Brain pericyte (primary cell): ENCODE measurements at regions not wholly inside any gene's neighbourhood (a gene's known extent, or its start where the extent isn't known, plus 50 kb on each side); places are given as distances from the start of the nearest gene placed in this dataset.
A peak's percentile ranks its signal among the peaks of the same experiment; 100 is the strongest.
"Not testable (repeated sequence)": the region's sequence is repeated elsewhere in the genome, so short reads cannot be mapped to it uniquely, and the experiment has no call there.

Source experiments
- DNase-seq: peaks from one replicate; pipeline ENCODE4 v3.0.0-alpha.2; 2012; ENCODE audit warnings: low read depth, low spot score

DNA sequence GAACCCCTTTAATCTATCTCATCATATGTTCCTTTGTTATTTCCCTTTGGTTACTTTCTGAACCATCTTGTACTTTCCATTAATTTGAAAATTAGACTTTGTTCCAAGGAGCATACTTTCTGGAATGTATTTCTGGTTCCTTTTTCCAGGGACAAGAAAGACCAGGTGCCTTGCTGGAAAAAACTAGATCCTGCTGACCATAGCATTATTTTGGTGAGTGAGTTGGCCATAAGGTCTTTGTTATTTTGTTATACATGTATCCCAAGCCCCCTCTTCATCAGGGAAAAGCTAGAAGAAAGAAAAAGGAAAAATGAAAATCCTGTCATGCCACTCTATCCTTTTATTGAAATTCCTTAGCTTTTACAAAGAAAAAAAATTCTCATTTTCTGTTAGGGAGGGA, 228.1 kb upstream of the TFPI start:
- no peak for DNase-seq

DNA sequence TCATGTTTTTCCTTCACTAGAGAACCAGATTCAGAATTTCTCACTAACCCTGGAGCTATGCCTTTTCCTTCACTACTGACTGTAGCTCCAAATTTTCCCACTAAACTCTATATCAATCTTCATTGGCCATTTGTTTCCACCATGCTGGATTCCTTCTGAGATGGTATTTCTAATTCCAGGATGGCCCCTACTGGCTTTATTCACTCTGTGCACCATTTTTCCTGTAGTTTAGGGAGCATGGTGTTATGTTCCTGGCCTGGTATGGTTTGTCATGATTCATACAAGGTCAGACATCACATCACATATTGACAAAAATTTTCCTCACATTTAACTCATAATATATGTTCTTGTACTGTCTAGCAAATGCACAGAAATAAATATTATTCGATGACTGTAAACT, 229.2 kb upstream of the TFPI start:
- DNase-seq: no peak

- not testable (repeated sequence) for DNase-seq
These were observed 229.9 kb upstream of the TFPI start for GRCh38 chr2:187784138-187784537.

DNA sequence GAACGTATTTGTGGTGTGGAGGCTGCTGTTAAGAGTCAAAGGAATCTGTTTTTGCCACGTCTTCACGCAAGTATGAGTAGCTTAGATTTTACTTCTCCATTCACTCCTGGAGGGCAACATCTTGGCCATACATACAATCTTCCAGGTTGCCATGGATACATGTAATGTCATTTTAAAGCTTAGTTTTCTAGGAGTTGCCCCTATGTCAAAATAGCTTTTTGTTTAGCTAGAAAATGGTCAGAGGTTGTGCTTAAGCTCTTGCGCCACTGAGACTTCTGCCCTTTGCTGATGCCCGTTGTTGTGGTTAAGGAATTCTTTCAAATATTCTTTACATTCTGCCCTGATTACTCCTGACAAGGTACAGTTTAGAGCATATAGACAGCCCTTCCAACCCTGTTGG, 245.4 kb upstream of the TFPI start:
- no peak for DNase-seq

GRCh38 chr2:187803816-187804215, 249.6 kb upstream of the TFPI start:
- no peak for DNase-seq

DNA sequence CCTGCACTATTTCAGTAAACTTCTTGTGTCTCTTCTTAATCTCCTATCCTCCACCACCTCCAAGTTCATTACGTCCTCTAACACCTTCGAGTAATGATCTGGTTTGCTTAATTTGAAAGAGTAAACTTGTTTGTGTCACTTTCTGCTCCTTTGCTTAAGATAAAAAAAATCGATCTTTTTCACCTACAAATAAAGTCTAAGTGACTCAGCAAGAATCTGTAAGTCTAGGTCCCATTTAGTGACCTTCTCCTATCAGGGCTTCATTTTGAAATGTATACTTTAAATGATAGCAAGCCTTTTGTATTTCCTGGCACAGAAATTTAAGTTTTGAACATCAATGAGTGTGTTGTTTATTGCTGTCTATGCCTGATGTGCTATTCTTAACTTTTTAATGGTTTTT, 260.9 kb upstream of the TFPI start:
- no peak for DNase-seq

DNA sequence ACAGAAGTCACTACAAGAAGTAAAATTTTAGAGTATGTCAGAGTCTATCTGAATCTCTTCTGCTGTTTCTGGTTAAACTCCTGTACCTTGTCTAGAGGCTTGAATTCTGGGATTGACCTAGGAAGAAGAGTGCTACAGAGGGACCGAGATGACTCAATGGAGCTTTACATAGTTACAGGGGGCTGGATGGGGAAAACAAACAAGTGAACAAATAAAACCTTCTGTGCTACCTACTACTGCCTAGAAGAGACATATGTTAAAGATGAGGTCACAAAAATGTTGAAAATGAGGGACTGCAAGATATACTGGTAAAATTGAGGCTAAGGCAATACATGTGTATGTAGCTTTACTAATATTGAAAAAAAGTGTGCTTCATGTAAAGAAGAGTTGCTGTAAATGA, 265.4 kb upstream of the TFPI start:
- no peak for DNase-seq

GRCh38 chr2:187825108-187825507, 270.9 kb upstream of the TFPI start:
- no peak for DNase-seq

- no peak for DNase-seq
These were observed 271.8 kb upstream of the TFPI start for GRCh38 chr2:187826023-187826422.

DNA sequence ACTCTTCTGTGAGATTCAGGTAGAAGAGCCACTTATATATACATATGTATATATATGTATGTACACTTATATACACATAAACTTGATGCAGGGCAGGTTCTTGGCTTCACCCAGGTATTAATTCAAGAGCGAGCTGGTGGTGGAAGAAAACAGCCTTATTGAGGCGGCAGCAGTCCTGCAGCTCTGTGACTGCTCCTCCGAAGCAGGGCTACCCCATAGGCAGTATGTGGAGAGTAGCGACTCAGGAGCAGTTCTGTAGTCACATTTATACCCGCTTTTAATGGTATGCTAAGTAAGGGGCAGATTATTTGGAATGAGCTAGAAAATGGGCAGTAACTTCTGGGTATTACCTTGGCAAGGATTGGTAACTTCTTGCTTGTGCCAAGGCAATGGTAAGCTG, 280.6 kb upstream of the TFPI start:
- DNase-seq: no peak

DNA sequence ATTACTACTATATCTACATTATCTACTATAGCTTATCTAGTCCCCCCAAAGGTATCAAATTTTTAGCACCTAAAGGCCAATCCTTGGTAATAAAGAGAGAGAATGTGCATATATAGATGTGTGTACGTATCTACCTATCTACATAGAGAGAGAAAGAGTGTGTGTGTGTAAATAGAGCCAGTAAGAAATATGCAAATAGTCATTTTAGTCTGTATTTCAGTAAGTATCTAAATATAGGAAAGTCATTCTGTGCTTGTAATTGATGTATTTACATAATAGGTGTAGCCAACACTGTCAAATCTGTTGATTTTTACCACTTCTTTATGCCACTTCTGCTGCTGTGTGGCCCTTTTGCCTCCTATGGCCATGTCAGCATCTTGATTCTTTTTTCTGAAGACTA, 284.5 kb upstream of the TFPI start:
- no peak for DNase-seq

DNA sequence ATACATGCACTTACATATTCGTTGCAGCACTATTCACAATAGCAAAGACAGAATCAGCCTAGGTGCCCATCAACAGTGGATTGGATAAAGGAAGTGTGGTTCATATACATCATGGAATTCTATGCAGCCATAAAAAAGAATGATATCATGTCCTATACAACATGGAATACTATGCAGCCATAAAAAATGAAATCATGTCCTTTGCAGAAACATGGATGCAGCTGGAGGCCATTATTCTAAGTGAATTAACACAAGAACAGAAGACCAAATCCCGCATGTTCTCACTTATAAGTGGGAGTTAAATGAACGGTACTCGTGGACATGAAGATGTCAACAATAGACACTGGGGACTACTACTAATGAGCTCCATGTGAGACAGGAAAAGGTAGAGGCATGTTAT, 288.1 kb upstream of the TFPI start:
- no peak for DNase-seq

DNA sequence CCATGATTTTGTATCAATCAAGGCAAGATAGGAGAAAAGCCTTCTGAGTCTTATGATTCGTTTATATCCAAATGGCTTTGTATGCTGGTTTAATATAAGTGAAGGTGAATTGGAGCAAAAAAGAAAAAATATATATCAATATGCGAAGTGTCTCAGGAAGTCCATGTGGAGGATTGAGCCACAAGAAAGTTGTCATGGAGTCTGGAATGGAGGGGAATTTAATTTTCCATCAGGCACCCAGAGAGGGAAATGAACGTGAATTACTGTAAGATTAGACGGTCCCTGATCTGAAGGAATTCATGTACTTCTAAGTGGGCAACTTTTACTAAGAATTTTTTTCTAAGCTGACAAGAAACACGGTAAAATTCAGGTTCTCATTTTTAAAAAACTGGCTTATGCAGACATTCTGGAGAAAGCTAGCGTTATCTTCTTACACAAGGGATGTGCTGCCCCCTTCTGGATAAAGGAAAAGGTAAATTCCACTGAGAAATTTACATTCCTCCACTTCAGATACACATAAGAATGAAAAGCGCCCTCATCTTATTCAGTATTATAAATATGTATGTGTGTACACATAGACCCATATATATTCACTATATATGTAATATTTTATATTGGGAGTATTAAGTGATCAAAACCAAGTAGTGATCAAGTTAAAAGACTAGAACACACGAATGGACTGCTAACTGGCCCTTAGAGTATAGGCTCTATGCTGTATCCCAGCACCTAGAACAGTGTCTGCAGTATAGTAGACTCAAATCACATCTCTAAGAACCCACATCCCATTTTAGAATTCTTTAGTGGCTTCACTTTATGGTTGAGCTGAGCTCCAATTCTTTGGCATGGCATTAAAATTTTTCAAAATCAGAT, 289.0 kb upstream of the TFPI start:
- DNase-seq: peak; percentile 29

- no peak for DNase-seq
These were observed 293.3 kb upstream of the TFPI start for GRCh38 chr2:187847245-187848208.

DNA sequence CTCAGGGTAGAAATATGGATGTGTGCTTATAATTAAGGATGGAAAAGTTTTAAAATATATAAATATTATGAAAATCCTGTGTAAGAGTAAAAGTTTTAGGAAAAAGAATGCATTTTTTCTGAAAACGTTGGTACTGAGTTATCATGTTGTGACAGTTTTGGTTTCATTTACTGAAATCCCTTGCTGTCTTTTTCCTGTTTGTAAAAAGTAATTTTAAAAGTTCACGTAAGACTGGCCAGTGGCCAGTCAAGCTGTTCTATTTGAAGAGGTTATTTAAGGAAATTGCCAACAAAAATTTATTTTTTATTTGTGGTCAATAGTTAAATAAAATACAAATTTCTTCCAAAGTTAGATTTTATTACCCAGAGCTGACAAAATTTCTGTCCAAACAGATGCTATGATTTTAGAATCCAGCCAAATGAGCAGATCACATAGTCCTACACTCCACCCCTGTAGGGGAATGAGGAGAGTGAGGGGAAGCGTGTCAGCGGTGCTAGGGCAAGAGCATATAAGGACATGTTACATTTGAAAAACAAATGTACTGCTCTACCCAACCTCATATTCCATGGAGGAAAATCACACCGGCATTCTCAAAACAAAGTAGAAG, 297.8 kb upstream of the TFPI start:
- DNase-seq: no peak

DNA sequence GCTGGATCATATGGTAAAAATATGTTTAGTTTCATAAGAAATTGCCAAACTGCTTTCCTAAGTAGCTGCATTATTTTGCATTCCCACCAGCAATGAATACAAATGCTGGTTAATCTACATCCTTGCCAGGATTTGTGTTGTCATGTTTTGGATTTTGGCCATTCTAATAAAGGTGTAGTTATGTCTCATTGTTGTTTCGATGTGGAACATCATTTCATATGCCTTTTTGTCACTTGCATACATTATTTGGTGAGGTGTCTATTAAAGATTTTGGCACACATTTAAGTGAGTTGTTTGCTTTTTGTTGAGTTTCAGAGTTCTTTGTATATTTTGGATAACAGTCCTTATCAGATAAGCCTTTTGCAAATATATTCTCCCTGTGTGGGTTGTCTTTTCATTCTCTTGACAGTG, 299.2 kb upstream of the TFPI start:
- no peak for DNase-seq

DNA sequence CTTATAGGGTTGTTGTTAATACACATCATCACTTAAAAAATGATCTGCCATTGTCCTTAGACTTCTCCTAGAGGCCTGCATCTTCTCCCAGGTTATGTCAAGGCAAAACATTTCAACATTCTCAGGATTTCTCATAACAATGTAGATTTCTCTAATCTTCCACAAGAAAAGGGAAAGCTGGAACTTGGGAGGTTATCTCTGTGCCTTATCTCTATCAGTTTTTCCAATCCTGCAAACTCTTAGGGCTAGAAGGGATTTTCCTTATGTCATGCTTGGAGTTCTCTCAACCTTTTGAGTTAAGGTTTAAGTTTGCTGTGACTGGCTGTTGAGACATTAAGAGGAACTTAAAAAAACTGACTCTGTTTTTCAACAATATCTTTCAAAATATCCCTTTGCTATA, 300.6 kb upstream of the TFPI start:
- DNase-seq: no peak

- no peak for DNase-seq
These were observed 301.5 kb upstream of the TFPI start for GRCh38 chr2:187855689-187856088.

DNA sequence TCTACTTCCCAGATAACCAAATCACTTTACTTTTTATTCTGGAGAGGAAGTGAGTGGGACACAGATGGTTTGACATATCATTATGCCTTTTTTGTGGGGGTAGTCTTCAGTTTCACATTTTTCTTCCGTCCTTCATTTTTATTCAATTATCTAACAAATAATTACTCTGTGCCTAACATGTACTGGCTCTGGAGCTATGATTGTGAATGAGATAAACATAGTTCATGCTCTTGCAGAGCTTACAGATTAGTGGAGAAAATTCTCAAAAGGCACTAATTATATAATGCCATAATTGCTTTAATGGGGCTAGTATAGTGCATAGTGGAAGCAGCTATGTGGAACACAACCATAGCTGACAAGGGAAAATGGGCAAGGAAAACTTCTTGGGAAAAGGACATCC, 303.6 kb upstream of the TFPI start:
- DNase-seq: no peak

DNA sequence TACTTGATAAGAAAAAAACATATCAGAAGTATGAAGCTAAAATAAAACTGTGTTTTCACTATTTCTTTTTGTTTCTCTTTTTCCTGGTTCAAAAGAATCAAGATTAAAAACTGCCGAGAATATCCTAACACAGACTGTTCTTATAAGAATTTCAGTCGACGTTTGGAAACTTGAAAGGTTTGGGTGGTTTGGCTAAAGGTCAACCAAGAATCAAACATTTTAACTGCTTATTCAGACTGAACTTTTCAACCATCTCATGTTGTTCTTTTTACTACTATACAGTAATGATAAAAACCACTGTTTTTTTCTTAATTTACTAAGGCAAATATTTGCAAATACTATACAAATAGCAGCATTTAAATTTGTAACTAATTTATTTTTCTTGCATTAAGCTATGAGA, 308.5 kb upstream of the TFPI start:
- no peak for DNase-seq

DNA sequence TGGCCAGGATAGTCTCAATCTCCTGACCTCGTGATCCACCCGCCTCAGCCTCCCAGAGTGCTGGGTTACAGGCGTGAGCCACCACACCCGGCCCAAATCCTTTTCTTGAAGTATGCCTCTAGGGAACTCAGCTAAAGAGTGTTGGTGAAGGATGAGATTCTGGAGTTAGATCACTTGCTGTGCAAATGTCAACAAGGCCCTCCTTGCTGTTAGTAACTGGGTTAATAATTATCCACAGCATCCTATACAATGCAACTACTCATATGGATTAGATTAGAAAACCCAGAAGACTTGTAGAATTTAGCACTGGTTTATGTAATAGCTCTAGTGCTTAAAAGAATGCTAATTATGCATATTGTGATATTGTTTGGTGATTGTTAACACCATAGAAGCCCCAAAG, 310.8 kb upstream of the TFPI start:
- no peak for DNase-seq

- DNase-seq: no peak
These were observed 312.9 kb upstream of the TFPI start for GRCh38 chr2:187867165-187867564.
